ENCODE measurements at regions not wholly inside any gene's neighbourhood (a gene's known extent, or its start where the extent isn't known, plus 50 kb on each side); places are given as distances from the start of the nearest gene placed in this dataset.
"Not testable (repeated sequence)": the region's sequence is repeated elsewhere in the genome, so short reads cannot be mapped to it uniquely, and the experiment has no call there.

GRCh38 chr13:62367971-62368370, 952.3 kb upstream of the PCDH20 start:
- ATAC-seq; DNase-seq (ENCODE audit: missing footprints); intact Hi-C loops (cut with DNase I): not testable (repeated sequence)

GRCh38 chr13:62360609-62361008, 945.0 kb upstream of the PCDH20 start:
- DNase-seq (ENCODE audit: missing footprints): no peak
- no peak for ATAC-seq
- intact Hi-C loops (cut with DNase I): no loop called here

- intact Hi-C loops (cut with DNase I): no loop called here
- ATAC-seq: no peak
- DNase-seq (ENCODE audit: missing footprints): no peak
Observed at GRCh38 chr13:62358646-62358932, 942.9 kb upstream of the PCDH20 start.

GRCh38 chr13:62357887-62358645, 942.4 kb upstream of the PCDH20 start:
- peak; percentile 27 for DNase-seq (ENCODE audit: missing footprints)
- intact Hi-C loops (cut with DNase I): no loop called here
- no peak for ATAC-seq

- no peak for DNase-seq (ENCODE audit: missing footprints)
- intact Hi-C loops (cut with DNase I): no loop called here
- ATAC-seq: no peak
Observed at GRCh38 chr13:62356977-62357376, 941.3 kb upstream of the PCDH20 start.

- no peak for DNase-seq (ENCODE audit: missing footprints)
- intact Hi-C loops (cut with DNase I): no loop called here
Observed at GRCh38 chr13:62337109-62337880, 921.6 kb upstream of the PCDH20 start.

GRCh38 chr13:62336507-62336906, 920.9 kb upstream of the PCDH20 start:
- intact Hi-C loops (cut with DNase I): no loop called here
- DNase-seq (ENCODE audit: missing footprints) (no peak), ATAC-seq (no peak)

More at GRCh38 chr13:62337109-62337880, 921.6 kb upstream of the PCDH20 start:
- ATAC-seq: no peak

- ATAC-seq (no peak), DNase-seq (ENCODE audit: missing footprints) (no peak)
- intact Hi-C loops (cut with DNase I): no loop called here
Observed at GRCh38 chr13:62333466-62333865, 917.8 kb upstream of the PCDH20 start.

- intact Hi-C loops (cut with DNase I): no loop called here
- no peak for DNase-seq (ENCODE audit: missing footprints)
- ATAC-seq: no peak
Observed at GRCh38 chr13:62331384-62331783, 915.7 kb upstream of the PCDH20 start.

GRCh38 chr13:62327367-62327766, 911.7 kb upstream of the PCDH20 start:
- DNase-seq (ENCODE audit: missing footprints): no peak
- intact Hi-C loops (cut with DNase I): no loop called here
- no peak for ATAC-seq

- intact Hi-C loops (cut with DNase I): no loop called here
- DNase-seq (ENCODE audit: missing footprints) (no peak), ATAC-seq (no peak)
Observed at GRCh38 chr13:62324842-62325241, 909.2 kb upstream of the PCDH20 start.

GRCh38 chr13:62321895-62322294, 906.2 kb upstream of the PCDH20 start:
- no peak for DNase-seq (ENCODE audit: missing footprints)
- ATAC-seq: no peak
- intact Hi-C loops (cut with DNase I): no loop called here

GRCh38 chr13:62321139-62321538, 905.5 kb upstream of the PCDH20 start:
- no peak for ATAC-seq
- intact Hi-C loops (cut with DNase I): no loop called here
- no peak for DNase-seq (ENCODE audit: missing footprints)

GRCh38 chr13:62320129-62321108, 904.8 kb upstream of the PCDH20 start:
- ATAC-seq (no peak), DNase-seq (ENCODE audit: missing footprints) (no peak)
- intact Hi-C loops (cut with DNase I): no loop called here

- DNase-seq (ENCODE audit: missing footprints) (no peak), ATAC-seq (no peak)
- intact Hi-C loops (cut with DNase I): no loop called here
Observed at GRCh38 chr13:62309904-62310303, 894.3 kb upstream of the PCDH20 start.

GRCh38 chr13:62305756-62306155, 890.1 kb upstream of the PCDH20 start:
- DNase-seq (ENCODE audit: missing footprints) (no peak), ATAC-seq (no peak)
- intact Hi-C loops (cut with DNase I): no loop called here

- DNase-seq (ENCODE audit: missing footprints): no peak
- no peak for ATAC-seq
- intact Hi-C loops (cut with DNase I): no loop called here
Observed at GRCh38 chr13:62302341-62302740, 886.7 kb upstream of the PCDH20 start.

GRCh38 chr13:62299988-62300387, 884.3 kb upstream of the PCDH20 start:
- DNase-seq (ENCODE audit: missing footprints) (no peak), ATAC-seq (no peak)
- intact Hi-C loops (cut with DNase I): no loop called here

GRCh38 chr13:62296812-62297211, 881.2 kb upstream of the PCDH20 start:
- intact Hi-C loops (cut with DNase I): no loop called here
- ATAC-seq (no peak), DNase-seq (ENCODE audit: missing footprints) (no peak)

Measured in Right ventricle myocardium inferior (tissue), 1 donor.